ENCODE measurements at regions not wholly inside any gene's neighbourhood (a gene's known extent, or its start where the extent isn't known, plus 50 kb on each side); places are given as distances from the start of the nearest gene placed in this dataset.

- TF ChIP-seq CTCF (conservative IDR thresholded peaks at IDR 0.05; ENCODE audit: low read length): no peak
- TF ChIP-seq EZH2phosphoT487 (IDR thresholded peaks at IDR 0.05; ENCODE audit: borderline replicate concordance, low read depth, low read length): no peak
These were observed 410.8 kb upstream of the TRIB2 start for GRCh38 chr2:12305931-12306330.
